ENCODE measurements at regions not wholly inside any gene's neighbourhood (a gene's known extent, or its start where the extent isn't known, plus 50 kb on each side); places are given as distances from the start of the nearest gene placed in this dataset.

DNA sequence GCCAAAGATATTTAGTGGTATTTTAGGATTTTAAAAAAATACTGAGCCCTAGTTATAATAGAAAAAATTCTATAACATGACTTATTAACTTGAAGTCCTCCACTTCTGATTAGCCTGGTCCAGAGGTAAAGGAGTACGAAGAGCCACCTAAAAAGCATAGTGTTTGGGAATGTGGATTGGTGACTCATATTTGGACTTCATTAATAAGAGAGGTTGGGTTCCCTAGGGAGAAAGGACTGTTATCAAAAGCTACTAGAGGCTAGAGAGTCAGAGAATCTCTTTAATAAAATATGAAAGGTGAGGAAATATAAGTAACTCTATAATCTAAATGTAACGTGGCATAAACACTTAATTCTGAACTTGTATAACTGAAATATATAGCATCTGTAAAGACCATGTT is 180.7 kb upstream of the TARS1 start:
- no peak for DNase-seq

- peak in 1 of 3 donors; percentile 7 for DNase-seq
Observed at GRCh38 chr5:33261305-33261704, 179.5 kb upstream of the TARS1 start.

DNA sequence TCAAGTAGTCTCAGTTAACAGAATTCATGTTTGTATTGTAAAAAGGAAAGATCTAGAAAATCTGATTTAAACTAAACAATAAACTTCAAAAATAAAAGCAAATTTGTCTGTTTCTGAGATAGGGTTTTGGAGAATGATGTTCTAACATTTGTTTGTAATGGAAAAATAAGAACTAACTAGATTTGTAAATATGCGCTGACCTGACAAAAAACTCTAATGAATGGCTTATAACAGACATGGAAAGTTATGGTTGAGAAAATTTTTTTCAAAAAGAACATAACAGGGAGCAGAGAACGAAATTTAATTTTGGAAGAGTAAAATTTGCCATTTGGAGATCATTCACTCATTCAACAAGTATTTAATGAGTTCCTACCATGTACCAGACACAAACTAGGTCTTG is 179.0 kb upstream of the TARS1 start:
- DNase-seq = no peak

DNA sequence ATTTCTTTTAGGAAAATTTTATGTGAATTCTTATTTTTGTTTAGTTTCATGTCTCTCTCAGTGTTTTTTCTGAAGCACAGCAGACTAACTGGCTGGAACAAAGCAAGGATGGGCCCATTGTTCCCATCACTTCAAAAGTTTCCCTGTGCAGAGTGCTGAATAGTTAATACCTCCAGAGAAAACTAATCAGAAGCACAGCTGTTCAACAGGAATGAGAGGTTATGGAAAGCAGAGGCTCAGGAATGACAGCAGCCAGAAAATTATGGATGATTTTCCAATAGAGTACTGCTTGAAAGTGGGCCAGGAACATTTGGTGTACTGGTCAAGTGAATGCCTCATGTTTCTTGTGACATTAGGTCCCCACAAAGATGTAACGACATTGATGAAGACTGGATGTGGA is 173.0 kb upstream of the TARS1 start:
- DNase-seq = no peak

DNA sequence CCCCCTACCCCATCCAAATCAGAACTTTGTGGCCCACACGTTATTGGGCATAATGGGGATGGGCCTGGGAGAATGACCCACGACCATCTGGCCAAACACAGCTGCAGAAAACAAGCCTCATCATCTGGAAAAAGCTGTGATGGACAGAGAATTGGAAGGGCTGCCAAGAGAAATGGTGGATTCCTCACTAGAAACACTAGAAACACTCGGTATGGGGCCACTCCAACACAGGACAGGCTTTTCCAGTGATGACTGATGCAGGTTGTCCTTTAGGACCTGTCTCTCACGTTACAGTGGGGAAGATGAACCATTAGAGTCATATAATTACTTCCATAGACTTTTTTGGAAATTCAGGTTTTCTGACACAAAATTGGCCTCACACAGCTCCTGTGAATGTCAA is 172.4 kb upstream of the TARS1 start:
- DNase-seq = no peak

- no peak for DNase-seq
Observed at GRCh38 chr5:33270671-33271070, 170.1 kb upstream of the TARS1 start.

- no peak for DNase-seq
Observed at GRCh38 chr5:33271606-33272005, 169.2 kb upstream of the TARS1 start.

DNA sequence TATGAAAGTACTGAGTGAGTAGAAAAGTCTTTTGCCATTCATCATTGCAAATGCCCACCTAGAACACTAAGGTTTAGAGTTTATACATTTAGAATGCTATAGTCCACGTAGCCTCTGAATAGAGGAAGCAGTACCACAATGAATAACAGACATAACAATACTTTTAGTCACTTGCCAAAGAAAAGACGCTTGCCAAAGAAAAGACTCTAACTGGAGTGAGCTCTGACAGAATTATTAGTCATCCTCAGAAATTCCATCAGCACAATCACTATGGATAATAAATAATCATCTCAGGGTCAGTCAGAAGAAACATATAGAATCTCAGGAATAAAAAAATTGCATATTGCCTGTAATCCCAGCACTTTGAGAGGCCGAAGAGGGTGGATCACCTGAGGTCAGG is 168.5 kb upstream of the TARS1 start:
- peak in 1 of 3 donors; percentile 8 for DNase-seq

DNA sequence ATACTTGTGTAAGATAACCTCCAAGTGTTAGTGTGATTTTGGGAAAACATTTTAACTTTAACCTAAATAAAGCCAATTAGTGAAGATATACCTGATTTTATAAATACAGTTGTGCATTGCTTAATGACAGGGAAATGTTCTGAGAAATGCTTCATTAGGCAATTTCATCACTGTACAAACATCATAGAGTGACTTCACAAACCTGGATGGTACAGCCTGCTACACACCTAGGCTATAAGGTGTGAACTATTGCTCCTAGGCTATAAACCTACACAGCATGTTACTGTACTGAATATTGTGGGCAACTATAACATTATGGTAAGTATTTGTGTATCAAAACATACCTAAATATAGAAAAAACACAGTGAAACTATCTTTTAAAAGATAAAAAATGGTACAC is 166.8 kb upstream of the TARS1 start:
- DNase-seq = no peak

DNA sequence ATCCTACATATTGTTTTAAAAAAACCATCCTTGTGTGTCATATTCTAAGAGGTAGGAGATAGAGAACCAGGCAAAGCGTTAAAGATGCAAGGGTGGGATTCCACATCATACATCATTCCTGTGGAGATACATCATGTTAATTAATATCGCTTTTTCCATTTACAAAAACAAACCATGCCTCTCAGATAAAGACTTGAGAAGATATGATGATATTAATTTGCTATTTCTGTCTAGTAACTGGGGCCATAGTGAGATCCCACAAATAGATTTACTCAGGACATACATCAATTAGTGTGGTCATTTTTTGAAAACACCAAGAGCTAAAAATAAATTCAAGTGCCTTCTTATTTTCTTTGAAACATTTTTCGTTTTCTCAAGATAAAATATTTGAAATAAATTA is 165.4 kb upstream of the TARS1 start:
- no peak for DNase-seq

DNA sequence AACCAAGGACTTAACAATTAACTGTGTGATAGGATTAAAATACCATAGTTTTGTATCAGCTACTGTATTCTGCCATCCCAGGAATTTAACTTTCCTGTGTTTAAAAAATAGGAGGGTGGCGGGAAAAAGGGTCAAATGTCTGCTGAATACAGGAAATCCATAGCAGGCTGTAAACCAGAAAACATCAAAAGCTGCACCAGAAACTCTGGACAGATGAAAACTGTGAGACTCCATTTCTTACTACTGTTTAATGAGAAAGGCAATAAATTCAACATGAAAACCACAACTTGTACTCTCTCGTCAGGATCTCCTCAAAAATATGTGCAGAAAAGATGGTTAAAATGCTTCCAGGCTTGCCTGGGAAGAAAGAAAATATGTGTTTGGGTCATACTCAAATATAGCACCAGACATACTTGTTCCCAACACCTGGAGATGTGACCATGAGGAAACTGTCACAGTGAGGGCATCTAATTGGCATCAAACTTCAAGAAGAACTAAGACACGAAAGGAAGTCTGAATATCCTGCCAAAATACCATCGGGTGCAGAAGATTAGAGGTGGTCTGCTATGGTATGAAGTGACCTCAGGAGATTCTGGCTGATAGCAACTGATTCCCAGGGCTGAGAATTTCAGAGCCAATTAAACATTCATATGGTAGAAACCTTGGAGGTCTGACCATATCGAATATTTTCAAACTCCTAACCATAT is 164.7 kb upstream of the TARS1 start:
- no peak for DNase-seq

- DNase-seq = no peak
Observed at GRCh38 chr5:33276628-33276950, 164.2 kb upstream of the TARS1 start.

- DNase-seq = no peak
Observed at GRCh38 chr5:33277061-33277650, 163.6 kb upstream of the TARS1 start.

DNA sequence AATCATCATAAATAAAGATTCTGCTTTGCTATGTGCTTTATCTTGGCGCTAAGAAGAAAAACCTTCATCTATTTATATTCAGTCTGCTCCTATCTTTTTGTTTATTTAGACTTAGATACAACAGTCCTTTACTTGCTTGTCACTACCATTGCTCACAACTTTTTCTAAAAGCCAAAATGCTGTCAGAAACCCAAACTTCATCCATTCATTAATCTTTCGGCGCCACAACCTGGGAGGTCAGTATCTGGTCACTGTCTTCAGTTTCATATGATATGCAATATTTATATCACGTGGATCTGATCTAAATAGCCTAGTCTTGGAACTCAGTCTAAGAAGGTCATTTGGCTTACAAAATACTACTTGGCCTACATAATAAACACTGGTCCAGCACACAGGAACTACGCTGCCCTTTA is 159.3 kb upstream of the TARS1 start:
- no peak for DNase-seq

DNA sequence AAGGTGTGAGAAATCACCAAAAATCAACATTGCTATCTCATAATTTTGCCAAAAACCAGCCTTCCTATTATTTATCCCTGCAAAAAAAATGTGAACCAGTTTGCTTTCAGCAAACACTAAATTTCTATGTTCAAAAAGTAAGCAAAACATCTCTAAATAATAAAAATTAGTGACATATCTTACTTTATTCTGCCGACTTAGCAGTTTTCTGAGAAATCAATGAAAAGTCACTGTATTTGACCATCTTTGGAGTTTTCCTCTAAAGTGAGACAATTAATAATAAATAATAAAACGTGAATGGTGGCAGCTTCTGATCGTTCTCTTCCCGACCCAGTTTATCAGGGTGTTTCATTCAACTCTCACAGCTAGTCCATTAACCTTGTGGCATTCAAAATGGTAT is 158.6 kb upstream of the TARS1 start:
- DNase-seq = no peak

- DNase-seq = no peak
Observed at GRCh38 chr5:33282696-33283095, 158.1 kb upstream of the TARS1 start.

GRCh38 chr5:33283243-33283642 is 157.5 kb upstream of the TARS1 start:
- DNase-seq = no peak

DNA sequence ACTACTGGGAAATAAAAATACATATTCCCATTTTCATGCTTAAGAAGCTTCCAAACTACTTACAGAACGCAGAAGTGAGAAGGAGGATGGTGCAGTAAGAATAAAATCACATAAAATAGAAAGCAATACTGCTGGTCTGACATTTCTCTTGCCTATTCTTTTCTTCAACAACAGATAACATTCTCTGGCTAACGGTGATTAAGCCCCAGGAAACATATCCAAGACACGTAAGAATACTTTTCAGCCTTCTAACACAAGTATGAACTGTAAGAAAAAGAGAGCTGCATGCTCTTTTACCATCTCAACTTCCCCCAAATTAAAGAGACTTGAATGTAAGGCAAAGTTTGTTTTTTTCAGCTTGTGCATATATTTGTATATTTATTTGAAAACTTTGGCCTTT is 156.1 kb upstream of the TARS1 start:
- DNase-seq = no peak

DNA sequence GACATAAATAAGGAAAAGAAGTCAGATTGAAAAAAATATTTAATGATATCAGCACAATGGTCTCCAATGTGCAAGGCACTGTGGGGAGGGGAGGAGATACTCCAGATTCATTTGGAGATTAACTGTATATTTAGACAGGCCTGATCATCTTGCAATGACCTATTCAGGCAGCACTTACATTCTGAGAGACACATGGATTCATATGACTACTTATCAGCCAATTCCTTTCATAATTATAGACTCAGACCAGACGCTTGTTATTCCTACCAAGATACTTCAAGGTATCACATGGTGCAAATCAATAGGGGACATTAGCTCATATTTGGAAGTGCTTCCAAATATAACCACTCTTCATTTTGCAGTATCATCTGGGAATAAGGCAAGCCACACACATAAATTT is 153.5 kb upstream of the TARS1 start:
- DNase-seq = no peak

DNA sequence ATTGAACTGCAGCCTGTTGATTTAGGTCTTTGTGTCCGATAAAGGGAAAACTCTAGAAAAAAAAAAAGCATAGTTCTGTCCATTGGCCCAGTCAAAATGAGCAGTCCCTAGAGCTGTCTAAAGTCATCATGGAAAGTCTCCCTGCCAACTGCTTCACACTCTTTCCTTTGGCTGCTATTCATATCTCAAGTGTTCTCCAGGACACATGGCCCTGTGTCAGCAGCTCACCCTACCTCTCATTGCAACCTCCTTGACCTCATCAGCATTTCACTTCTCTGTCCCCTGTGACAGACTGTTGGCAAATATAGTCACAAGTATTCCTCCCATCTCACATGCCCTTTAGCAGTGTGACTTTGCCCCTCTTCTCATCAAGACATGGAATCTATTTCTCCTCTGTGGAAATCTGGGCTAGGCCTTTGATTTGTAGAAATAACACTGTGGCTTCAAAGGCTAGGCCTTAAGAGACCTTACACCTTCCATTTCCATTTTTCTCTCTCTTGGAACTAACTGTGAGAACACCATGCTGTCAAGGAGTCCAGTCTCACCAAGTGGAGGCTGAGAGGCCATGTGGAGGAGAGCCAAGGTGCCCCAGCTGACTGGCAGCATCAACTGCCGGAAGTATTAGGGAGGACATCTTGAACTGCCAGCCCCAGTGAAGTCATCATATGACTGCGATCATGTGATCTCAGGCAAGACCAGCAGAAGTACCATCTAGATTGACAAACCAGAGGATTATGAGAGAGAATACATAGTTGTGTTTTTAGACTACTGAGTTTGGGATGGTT is 149.4 kb upstream of the TARS1 start:
- no peak for DNase-seq

GRCh38 chr5:33297760-33298216 is 143.0 kb upstream of the TARS1 start:
- no peak for DNase-seq

DNA sequence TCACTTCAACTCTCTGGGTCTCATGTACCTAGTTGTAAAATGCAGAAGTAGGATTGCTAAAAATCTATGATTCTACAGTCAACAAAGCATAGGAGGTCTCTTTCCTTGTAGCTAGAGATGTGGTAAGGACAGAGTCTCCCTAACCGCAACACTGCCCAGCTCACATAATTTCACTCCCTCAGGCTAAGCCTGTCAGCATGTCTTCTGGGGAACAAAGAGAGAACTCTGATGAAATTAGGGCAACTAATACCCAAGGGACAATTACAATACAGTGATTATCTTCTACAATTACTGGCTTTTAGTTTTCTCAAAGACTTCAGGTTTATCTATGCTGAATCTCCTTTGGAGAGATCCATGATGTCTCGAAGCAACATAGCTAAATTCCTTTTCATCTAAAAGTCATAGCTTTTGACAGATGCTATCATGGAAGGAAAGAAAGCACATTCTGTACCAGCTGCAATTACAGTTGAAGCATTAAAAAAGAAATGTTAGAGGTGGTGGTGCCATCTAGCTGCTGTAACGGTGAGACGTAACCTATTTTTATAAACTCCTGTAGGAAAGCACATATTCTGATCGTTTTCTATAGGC is 141.1 kb upstream of the TARS1 start:
- peak; percentile 79 to 88 (median 87) for DNase-seq

DNA sequence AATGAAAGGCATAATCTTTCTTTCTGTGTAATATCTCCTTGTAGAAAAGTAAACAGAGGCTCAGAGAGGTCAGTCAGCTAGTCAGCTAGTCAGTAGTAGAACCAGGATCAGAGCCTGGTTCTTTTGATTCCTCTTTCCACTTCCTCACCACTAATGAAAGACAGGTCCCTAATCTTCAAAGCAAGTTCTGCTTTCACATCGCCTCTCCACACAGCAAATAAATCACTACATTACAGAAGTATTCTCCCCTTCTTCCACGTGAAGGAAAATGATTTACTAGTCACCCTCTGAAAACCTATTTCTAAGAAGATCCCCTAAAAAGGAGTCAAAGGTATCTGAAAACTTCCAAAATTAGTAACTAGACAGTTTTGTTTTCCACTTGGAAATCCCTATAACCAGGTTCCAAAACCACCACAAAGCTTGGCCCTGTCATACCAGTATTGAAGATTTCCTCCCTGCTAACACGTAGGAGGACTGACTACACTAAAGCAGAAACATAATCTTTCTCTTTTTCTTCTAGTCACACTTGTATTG is 140.5 kb upstream of the TARS1 start:
- DNase-seq = peak; percentile 75 to 86 (median 85)
